ENCODE measurements at regions not wholly inside any gene's neighbourhood (a gene's known extent, or its start where the extent isn't known, plus 50 kb on each side); places are given as distances from the start of the nearest gene placed in this dataset.

GRCh38 chr2:59112258-59112657 is 871.1 kb upstream of the FANCL start:
- no peak for DNase-seq

DNA sequence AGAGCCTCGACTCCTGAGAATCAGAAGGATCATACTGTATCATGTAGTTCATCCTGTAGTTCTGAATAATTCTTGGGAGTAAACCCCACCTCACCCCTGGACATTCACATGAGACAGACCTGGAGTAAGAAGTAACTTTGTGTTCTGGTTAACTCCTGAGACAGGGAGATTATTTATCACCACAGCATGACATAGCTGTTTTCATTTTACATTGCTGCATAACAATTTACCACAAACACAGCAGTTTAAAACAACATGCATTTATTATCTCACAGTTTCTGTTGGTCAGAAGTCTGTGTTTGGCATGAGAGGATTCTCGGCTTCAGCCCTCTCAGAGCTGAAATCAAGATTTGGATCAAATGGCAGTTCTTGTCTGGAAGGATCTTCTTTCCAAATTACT is 855.8 kb upstream of the FANCL start:
- DNase-seq, result no peak

DNA sequence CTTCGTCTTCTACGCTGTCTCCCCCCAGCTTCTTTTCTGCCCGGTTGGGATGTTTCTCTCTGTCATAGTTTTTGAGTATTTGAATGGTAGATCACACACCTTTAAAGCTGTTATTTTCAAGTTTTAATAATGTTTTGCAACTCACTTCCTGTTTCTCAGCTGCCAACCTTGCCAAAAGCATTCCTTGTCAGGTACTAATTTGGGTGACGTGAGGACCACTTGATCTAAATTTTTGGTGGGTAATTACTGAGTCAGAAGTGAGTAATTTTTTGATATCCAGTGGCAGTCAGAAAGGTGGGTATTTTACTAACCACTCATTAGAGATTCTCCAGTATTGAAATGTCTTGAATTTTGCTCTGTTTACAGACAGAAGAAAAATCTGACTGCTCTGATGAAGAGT is 852.4 kb upstream of the FANCL start:
- no peak for DNase-seq

GRCh38 chr2:59084326-59084725 is 843.2 kb upstream of the FANCL start:
- DNase-seq, result no peak

- DNase-seq, result no peak
Observed at GRCh38 chr2:59083075-59083828, 842.1 kb upstream of the FANCL start.

- DNase-seq, result no peak
Observed at GRCh38 chr2:59082657-59083056, 841.5 kb upstream of the FANCL start.

- no peak for DNase-seq
Observed at GRCh38 chr2:59080451-59081181, 839.5 kb upstream of the FANCL start.

- no peak for DNase-seq
Observed at GRCh38 chr2:59077981-59078531, 836.9 kb upstream of the FANCL start.

GRCh38 chr2:59077026-59077725 is 836.1 kb upstream of the FANCL start:
- no peak for DNase-seq

DNA sequence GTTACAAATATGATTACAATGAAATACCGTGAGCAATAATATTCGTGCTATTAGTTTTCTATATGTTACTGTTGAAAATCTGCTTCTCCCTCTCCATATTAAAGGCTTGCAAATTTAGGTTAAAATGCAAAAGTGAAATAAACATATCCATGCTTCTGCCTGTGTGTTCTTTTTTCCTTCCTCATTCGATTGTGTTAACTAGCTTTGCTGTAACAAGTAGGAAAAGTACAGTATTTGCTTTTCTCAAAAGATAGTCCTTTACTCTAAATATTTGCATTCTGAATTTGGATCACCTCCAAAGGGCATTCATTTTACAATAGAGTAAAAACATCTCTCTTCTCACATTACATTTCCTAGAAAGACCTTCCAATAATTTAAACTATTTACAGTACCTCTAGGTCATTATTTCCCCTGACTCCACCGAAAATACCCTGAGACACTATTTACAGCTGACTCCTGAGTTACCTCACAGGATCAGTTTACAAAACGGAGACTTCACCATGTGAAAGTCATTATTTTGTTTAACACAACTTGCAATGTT is 835.0 kb upstream of the FANCL start:
- DNase-seq, result no peak

- DNase-seq, result no peak
Observed at GRCh38 chr2:59074071-59074470, 832.9 kb upstream of the FANCL start.

DNA sequence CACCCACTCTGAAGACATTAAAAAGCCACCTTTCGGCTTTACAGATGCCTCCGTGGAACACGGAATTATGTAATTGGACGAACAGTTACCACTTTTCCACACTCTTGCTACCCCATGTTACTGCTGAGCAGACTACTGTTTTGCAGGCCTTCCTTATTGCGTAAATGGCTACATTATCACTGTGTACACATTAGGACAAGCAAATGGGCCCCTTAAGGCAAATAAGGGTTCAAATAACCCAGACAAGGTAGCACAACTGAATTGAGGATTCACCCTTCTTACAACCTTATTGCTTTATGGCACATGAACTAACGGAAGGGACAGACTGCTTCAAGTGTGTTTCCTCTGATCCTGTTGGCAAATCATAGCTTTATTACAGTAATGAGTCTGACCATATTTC is 832.2 kb upstream of the FANCL start:
- DNase-seq, result no peak

DNA sequence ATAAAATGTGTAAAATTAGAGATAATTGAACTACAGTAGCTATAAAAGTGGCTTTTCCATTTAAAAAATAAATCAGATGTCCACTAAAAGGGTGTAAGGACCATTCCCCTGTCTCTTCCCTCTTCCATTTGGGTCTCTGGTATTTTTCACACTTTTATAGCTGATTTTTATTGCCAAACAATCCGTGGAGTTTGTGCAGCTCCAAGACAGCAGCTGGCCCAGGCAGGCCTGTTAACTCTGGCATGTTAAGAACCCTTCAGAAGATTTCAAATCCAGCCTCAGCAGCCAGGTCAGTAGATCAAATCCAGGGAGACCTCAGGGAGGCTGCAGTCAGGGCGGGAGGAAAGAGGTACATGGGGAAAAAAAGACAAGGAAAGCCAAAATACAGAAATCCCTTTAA is 827.1 kb upstream of the FANCL start:
- DNase-seq, result no peak

DNA sequence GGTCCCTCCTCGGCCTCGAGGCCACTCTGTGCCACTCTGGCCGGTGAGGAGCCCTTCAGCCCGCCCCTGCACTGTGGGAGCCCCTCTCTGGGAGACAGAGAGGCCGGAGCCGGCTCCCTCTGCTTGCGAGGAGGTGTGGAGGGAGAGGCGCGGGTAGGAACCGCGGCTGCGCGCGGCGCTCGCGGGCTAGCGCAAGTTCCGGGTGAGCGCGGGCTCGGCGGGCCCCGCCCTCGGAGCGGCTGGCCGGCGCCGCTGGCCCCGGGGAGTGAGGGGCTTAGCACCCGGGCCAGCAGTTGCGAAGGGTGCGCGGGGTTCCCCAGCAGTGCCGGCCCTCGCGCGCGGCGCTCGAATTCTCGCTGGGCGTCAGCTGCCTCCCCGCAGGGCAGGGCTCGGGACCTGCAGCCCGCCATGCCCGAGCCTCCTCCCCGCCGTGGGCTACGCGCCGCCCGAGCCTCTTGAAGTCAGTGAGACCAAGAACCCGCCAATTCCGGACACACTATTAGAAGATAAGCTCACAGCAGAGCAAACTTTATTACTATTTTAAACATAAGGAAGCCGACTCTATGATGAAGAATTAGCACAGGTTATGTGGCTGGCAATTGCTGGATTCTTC is 825.8 kb upstream of the FANCL start:
- DNase-seq, result no peak

DNA sequence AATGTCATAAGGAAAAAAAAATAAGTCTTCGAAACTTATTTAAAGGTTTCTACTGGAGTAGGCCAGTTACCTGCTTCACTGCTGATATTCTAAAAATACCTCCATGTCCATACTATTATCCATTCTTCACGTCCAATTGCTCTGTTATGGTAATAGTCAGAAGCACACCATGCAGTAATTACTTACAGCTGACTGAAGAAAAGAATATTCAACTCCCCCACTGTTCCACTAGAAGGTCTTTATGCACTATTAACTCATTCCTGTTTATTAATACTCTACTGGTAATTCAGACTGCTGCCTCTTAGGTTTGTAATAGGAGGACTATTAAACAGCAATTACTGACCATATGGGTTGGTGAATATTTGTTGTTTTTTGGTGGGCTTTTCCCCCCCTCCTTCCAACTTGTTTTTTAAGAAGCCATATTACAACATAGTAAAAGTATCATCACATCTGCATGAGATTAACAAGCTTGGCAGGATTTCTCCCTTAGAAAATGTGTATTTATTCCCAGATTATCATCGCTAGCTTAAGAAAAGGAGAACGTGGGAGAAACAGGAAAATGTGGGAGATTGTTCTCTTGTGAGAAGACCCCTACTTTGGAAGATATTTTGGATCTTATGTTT is 806.4 kb upstream of the FANCL start:
- DNase-seq, result no peak

- no peak for DNase-seq
Observed at GRCh38 chr2:59046401-59047372, 805.6 kb upstream of the FANCL start.

GRCh38 chr2:59044736-59045135 is 803.6 kb upstream of the FANCL start:
- no peak for DNase-seq

- DNase-seq, result no peak
Observed at GRCh38 chr2:59041139-59041538, 800.0 kb upstream of the FANCL start.

DNA sequence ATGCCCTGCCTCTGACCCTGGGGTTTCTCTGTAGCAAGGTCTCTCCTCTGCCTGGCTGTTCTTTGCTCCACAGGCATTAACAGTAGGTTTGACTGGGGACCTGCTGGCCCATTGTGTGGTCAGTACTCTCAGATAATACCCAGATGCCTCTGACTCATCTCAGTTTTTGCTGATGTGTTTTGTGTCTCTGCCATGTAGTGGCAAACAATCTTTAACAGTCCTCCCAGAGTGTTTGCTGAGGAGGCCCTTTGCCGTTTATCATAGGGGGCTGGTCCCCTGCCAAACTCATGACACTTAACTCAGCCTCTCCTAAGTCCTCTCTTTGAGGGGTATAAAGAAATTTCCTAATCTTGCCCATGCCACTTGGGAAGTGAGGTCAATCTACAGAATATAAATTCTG is 793.7 kb upstream of the FANCL start:
- DNase-seq, result no peak

DNA sequence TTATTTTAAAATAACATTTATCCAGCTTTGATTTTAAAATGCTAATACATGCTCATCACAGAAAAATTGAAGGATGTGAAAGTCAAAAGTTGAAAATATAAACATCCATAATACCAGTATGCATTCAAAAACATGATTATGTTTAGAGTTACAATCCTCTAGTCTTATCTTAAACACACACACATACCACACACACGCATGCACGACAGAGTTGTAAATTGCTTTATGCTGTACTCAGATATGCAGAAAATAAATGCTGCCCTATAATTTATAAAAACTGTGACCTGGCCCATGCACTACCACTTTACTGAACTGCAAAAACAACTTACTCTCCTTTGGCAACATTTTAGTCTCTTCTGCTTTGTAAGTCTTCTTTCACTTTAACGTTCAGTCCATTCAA is 793.0 kb upstream of the FANCL start:
- no peak for DNase-seq

DNA sequence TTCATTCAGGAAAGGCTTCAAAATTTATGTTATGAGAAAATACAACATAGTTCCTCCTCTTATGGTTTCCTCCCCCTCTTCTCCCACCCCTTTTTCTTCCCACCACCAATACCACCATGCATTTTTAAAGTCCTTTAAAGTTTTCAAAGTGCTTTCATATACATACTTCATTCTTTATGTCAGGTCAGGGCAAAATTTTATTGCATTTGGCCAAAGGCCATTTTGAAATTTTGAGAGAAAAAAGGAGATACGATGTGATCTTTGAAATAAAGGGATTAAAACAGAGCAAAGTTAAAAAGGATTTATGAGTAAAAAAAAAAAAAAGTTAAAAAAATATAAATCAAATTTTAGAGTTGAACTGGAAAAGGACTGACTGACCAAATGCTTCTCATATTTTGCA is 792.5 kb upstream of the FANCL start:
- no peak for DNase-seq
